ENCODE measurements at regions not wholly inside any gene's neighbourhood (a gene's known extent, or its start where the extent isn't known, plus 50 kb on each side); places are given as distances from the start of the nearest gene placed in this dataset.

DNA sequence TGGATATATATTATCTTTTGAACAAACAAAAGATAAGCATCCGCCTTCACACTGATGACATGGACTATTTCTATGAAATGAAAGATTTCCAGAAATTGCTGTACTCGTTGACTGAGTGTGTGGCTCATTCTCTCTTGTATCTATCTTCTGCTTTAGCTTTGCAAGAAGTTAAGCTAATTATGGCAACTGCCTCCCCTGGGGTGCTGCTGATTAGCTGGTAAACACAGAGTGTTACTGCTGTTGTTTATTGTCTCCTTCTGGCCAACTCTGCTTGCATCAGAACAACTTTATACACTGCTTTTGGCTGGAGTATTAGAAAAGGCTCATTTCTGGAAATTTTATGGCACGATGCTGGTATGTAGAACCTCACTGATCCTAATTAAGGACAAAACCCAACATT lies 95.6 kb upstream of the SNX7 start:
- H3K27me3 ChIP-seq (ENCODE audit: insufficient read depth): no peaks in the 10 kb centered on the region
- no peaks in the 10 kb centered on the region for H3F3A ChIP-seq (replicated peaks; ENCODE audit: insufficient read depth)
- H3K9me2 ChIP-seq: no peaks in the 10 kb centered on the region; the same call in 1 of the 2 replicates
- CTCF ChIA-PET: interaction anchor here (0.9 kb wide), 1 partner anchor 10 kb away, joined by 3 read pairs; no protein-coding TSS in a partner anchor
- H4K20me1 ChIP-seq (ENCODE audit: insufficient read depth): no peaks in the 10 kb centered on the region
- no peak overlapping the region for H2AFZ ChIP-seq (ENCODE audit: low read depth)
- POLR2A ChIA-PET: no interaction called here
- no peak for DNase-seq
- 55% methylated on average over 3 of the region's 3 CpGs for WGBS (ENCODE audit: low lambda C conversion rate)
- H3K9ac ChIP-seq: no peak overlapping the region
- TF ChIP-seq RCOR1 (IDR thresholded peaks at IDR 0.05; ENCODE audit: low read length) (no peak), RXRA (IDR thresholded peaks at IDR 0.05; ENCODE audit: borderline replicate concordance, low read depth) (no peak), EP300 (IDR thresholded peaks at IDR 0.05; ENCODE audit: borderline replicate concordance in 1 of 2, low read depth in 1 of 2, low read length in 1 of 2) (no peak), PBX3 (IDR thresholded peaks at IDR 0.05) (no peak), IRF3 (IDR thresholded peaks at IDR 0.05; ENCODE audit: low read depth, low read length) (no peak), NRF1 (IDR thresholded peaks at IDR 0.05; ENCODE audit: low read depth, low read length) (no peak), FOXM1 (IDR thresholded peaks at IDR 0.05; ENCODE audit: low read depth) (no peak), POLR2AphosphoS5 (IDR thresholded peaks at IDR 0.05; ENCODE audit: low read depth, low read length) (no peak), FOSL2 (IDR thresholded peaks at IDR 0.05; ENCODE audit: borderline replicate concordance, low read depth) (no peak), EZH2phosphoT487 (IDR thresholded peaks at IDR 0.05; ENCODE audit: borderline replicate concordance, low read depth) (no peak)
- no peak overlapping the region for H3K27ac ChIP-seq (ENCODE audit: low read depth in 2 of 2, low read length in 1 of 2)
- H3K4me3 ChIP-seq (ENCODE audit: low read depth in 2 of 2, low read length in 1 of 2): no peak overlapping the region
- no peaks in the 10 kb centered on the region for H3K36me3 ChIP-seq (replicated peaks in 1 of 2; ENCODE audit: control insufficient read depth in 1 of 2, insufficient read depth in 2 of 2, low read length in 1 of 2)
- H3K4me1 ChIP-seq (ENCODE audit: control insufficient read depth in 1 of 2, insufficient read depth in 2 of 2, low read depth in 1 of 2, low read length in 1 of 2): no peaks in the 10 kb centered on the region
- no peaks in the 10 kb centered on the region; the same call in 1 of the 2 replicates for H3K9me3 ChIP-seq
- H3K4me2 ChIP-seq: no peak overlapping the region
- no peaks in the 10 kb centered on the region for H3K79me2 ChIP-seq (ENCODE audit: insufficient read depth)

- no peak overlapping the region for H2AFZ ChIP-seq (ENCODE audit: low read depth)
- no peak overlapping the region for H3K27ac ChIP-seq (ENCODE audit: low read depth in 2 of 2, low read length in 1 of 2)
- CTCF ChIA-PET: no interaction called here
- no peak for TF ChIP-seq EP300 (IDR thresholded peaks at IDR 0.05; ENCODE audit: borderline replicate concordance in 1 of 2, low read depth in 1 of 2, low read length in 1 of 2)
- no peak for TF ChIP-seq PBX3 (IDR thresholded peaks at IDR 0.05)
- TF ChIP-seq MEF2A (IDR thresholded peaks at IDR 0.05; ENCODE audit: borderline replicate concordance, low read depth): no peak
- no peak for TF ChIP-seq GABPA (IDR thresholded peaks at IDR 0.05; ENCODE audit: low read depth)
- TF ChIP-seq RCOR1 (IDR thresholded peaks at IDR 0.05; ENCODE audit: low read length): no peak
- TF ChIP-seq EZH2phosphoT487 (IDR thresholded peaks at IDR 0.05; ENCODE audit: borderline replicate concordance, low read depth): no peak
- TF ChIP-seq, protein P1, sequence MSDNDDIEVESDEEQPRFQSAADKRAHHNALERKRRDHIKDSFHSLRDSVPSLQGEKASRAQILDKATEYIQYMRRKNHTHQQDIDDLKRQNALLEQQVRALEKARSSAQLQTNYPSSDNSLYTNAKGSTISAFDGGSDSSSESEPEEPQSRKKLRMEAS (IDR thresholded peaks at IDR 0.05; ENCODE audit: low read depth): no peak
- TF ChIP-seq REST (IDR thresholded peaks at IDR 0.05; ENCODE audit: low read depth, low read length): no peak
- no peak for TF ChIP-seq JUND (IDR thresholded peaks at IDR 0.05)
- POLR2A ChIA-PET: no interaction called here
- no peak for DNase-seq
- 64% methylated on average over 2 of the region's 2 CpGs for WGBS (ENCODE audit: low lambda C conversion rate)
- no peaks in the 10 kb centered on the region for H3K79me2 ChIP-seq (ENCODE audit: insufficient read depth)
- H3K27me3 ChIP-seq (ENCODE audit: insufficient read depth): no peaks in the 10 kb centered on the region
- no peak overlapping the region for H3K4me3 ChIP-seq (ENCODE audit: low read depth in 2 of 2, low read length in 1 of 2)
- no peaks in the 10 kb centered on the region for H4K20me1 ChIP-seq (ENCODE audit: insufficient read depth)
- no peaks in the 10 kb centered on the region for H3K4me1 ChIP-seq (ENCODE audit: control insufficient read depth in 1 of 2, insufficient read depth in 2 of 2, low read depth in 1 of 2, low read length in 1 of 2)
- no peaks in the 10 kb centered on the region for H3F3A ChIP-seq (replicated peaks; ENCODE audit: insufficient read depth)
- no peaks in the 10 kb centered on the region; the same call in 1 of the 2 replicates for H3K9me3 ChIP-seq
- no peak overlapping the region for H3K9ac ChIP-seq
- H3K4me2 ChIP-seq: no peak overlapping the region
- 0 out of 2 replicates have a peak, but pooled peaks cover 3% of the 10 kb centered on the region for H3K9me2 ChIP-seq
- H3K36me3 ChIP-seq (replicated peaks in 1 of 2; ENCODE audit: control insufficient read depth in 1 of 2, insufficient read depth in 2 of 2, low read length in 1 of 2): no peaks in the 10 kb centered on the region
Observed at GRCh38 chr1:98559291-98559690, 102.2 kb upstream of the SNX7 start.
